ENCODE measurements at regions not wholly inside any gene's neighbourhood (a gene's known extent, or its start where the extent isn't known, plus 50 kb on each side); places are given as distances from the start of the nearest gene placed in this dataset.

DNA sequence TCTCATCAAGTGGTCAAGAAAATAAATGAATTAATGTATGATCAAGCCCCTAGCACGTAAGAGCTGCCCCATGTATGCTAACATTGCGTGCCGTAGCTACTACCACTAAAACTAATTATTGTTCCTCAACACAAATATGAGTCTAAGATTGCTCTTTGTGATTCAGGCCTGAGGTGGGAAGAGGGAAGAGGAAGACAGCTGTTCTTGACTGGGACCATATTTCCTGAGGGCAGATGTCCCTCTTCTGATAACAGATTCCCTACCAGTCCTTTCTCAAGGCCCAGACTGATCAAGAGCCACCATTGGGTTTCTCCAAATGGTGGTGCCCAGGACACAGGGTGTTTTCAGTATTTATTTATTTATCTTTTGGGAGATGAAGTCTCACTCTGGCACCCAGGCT lies 87.2 kb upstream of the CADM1 start:
- TF ChIP-seq EP300 (IDR thresholded peaks at IDR 0.05) (no peak), POLR2A (IDR thresholded peaks at IDR 0.05) (no peak)
